ENCODE measurements at regions not wholly inside any gene's neighbourhood (a gene's known extent, or its start where the extent isn't known, plus 50 kb on each side); places are given as distances from the start of the nearest gene placed in this dataset.

DNA sequence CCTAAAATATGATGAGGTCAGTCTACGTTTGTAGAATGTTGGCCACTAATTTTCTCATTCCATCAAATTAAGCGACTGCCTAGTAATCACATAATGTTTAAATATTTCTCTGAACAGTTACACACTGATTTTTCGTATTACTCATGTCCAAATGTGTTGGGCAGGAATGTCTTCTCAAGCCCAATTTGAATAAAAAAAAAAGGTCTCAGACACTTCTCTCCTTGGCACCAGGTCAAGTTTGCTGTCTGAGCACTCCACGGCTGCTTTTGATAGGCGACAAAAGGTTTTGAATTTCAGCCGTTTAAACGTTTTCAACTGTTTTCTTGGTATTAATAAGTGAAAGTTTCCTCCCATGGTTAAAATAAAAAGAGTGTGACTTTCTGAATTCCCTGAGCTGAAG is 542.1 kb downstream of the IRX1 start:
- no peak for FAIRE-seq

- FAIRE-seq, result no peak
Observed at GRCh38 chr5:4142842-4143241, 547.2 kb downstream of the IRX1 start.

GRCh38 chr5:4144411-4145007 is 548.9 kb downstream of the IRX1 start:
- no peak for FAIRE-seq

DNA sequence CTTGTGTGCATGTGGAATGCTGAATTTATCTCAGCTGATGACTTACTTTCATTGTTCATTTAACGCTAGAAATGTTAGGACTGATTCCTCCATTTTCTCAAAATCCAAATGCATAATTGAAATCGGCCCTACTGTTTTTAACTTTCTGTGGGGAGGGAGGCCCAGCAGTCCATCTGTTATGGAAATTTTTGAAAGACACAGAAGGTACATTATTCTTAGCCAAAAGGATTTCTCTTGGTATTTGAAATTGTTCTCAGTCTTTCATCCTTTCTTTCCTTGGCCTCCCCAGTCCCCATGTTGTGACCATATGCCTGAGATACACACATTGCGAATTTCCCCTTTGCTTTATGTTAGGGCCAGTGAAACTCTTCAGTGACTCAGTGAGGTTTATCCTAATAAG is 549.9 kb downstream of the IRX1 start:
- FAIRE-seq, result no peak

GRCh38 chr5:4148009-4148408 is 552.4 kb downstream of the IRX1 start:
- no peak for FAIRE-seq

DNA sequence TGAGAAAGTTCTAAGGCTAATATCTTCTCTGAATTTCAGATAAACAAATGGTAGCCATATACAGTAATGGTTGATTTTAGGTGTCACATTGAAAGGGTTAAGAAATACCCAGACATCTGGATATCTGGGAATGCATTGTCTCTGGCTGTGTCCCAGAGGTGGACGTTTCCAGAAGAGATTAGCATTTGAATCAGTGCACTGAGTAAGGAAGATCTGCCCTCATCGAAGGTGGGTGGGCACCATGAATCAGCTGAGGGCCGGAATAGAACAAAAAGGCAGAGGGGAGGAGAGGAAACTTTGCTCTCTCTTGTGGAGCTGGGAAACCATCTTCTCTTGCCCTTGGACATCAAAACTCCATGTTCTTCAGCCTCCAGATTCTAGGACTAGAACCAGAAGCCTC is 554.4 kb downstream of the IRX1 start:
- FAIRE-seq, result no peak

DNA sequence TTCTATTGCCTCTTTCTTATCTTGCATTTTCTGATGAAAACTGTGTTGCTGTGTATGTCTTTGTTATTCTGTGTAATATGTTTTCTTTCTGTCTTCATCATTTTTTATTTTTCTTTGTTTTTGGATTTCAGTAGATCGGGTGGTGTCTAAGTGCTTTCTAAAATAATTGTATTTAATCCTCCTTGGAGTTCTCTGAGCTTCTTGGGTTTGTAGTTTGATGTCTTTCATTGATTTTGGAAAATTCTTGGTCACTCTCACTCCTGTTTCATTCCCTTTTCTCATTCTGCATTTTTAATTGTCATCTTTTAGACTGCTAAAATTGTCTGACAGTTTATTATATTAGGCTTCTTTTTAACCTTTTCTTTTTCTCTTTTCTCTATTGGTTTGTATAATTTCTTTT is 560.5 kb downstream of the IRX1 start:
- no peak for FAIRE-seq

DNA sequence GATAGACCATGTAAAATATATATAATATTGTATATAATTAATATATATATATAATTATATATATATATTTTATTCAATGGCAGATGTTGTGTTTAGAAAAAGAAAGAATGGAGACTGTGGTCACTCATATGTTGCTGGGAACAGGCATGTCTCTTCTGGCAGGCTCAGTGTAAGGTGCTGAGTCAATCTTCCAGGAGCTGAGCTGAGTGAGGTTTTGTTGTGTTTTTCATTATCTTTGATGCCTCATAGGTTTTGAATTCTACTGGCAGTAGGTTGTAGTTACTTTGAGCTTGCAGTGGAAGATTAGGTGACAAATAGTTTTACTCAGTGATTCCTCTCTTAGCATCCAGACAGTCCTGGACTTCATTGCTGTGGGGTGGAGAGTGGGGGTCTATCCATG is 561.3 kb downstream of the IRX1 start:
- FAIRE-seq, result no peak

DNA sequence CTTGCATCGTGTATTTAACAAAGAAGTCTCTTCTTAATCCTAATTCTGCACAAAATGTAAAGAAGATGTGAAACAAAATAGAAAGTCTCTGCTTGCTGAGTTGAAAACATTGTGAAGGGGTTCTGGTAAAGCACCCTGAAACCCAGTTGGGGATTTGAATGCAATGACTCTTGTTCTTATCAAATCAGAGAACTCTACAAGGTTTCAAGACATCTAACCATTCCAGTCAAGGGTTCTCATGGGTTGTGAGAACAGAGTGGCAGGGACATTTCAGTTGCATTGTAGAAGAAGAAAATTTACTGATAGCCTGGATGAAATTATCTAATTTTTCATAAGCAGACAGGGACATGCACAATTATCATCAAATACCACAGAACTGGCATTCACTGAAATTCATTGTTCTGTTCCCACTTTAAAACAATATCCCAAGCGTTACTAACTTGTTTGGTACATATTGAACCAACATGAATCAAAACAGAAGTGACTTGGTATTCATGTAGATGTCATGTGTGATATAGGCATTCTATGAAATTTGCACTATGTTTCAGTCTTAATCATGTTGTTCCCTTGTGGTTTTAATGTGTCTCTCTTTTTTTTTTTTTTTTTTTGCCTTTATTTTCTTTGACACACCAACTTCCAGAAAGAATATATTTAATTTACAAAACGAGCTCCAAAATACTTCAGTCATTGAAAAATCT is 563.3 kb downstream of the IRX1 start:
- no peak for FAIRE-seq

- FAIRE-seq, result no peak
Observed at GRCh38 chr5:4159681-4160080, 564.0 kb downstream of the IRX1 start.

DNA sequence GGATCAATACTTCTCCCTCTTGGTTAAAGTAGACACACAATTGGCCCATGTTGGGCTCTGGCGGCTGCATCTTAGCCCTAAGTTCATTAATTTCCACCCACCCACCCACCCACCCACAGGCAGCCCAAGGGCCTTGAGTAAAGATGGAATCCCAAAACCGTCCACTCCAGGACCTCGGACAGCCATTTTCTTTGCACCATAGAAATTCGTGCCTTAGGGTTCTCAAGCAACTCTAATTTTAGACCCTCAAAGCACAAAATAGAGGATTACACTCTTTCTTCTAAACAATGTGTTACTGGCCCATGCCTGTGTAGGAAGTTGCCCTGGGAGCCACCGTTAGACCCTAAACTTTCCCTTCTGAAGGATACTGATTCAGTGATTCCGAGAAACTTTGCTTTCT is 568.5 kb downstream of the IRX1 start:
- FAIRE-seq, result no peak

GRCh38 chr5:4180703-4181102 is 585.1 kb downstream of the IRX1 start:
- no peak for FAIRE-seq

- no peak for FAIRE-seq
Observed at GRCh38 chr5:4182144-4182543, 586.5 kb downstream of the IRX1 start.

- FAIRE-seq, result no peak
Observed at GRCh38 chr5:4185127-4185526, 589.5 kb downstream of the IRX1 start.

DNA sequence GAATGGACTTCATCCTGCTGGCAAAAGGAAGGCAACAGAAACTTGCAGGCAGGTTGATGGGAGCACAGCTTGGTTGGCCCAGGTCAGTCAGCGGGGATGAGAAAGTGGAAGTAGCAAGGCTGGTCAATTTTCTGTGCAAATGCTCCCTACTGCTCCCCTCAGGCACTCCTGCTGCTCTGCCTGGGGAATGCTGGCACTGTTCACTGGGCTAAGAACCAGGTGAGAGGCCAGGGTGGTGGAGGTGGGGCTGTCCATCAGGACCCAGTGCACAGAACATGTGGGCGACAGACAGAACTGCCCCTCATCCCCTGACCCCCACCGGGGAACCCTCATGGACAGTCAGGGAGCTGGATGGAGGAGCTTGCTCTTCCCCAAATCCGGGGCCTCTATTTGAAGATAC is 593.1 kb downstream of the IRX1 start:
- no peak for FAIRE-seq

DNA sequence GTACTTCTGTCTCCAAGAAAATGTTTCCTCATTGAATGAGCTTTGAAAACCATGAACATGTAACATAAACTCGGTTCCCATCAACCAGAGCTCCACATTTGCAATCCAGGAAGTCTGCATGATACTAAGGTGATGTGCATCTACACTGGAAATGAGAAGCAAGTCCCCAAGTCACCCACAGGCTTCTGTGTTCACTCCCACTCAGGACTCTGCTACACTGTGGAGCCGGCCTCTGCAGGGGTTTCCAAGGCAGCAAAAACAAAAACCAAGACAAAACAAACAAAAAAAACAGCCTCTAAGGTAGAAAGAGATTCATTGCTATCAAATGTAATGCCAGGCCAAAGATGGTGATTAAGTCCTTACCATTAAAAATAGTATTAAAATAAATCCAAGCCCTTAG is 593.7 kb downstream of the IRX1 start:
- no peak for FAIRE-seq

GRCh38 chr5:4191041-4191440 is 595.4 kb downstream of the IRX1 start:
- no peak for FAIRE-seq

DNA sequence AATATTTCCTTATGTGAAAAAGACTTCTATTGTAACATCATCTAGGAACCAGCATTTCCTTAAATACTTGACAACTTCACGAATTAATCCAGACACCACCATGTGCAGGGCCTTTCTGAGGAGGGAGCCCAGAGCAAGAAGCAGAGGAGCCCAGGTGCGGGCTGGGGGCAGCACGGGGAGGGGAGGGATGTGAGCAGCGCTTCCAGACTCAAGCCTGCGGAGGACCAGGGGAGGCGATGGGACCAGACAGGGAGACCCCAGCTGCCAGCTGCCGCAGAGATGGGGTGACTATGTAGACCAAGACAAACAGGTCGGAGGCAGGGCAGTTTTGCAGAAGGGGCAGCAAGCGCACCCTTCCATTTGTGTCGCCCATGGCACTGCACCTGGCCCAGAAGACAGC is 596.1 kb downstream of the IRX1 start:
- no peak for FAIRE-seq

- FAIRE-seq, result no peak
Observed at GRCh38 chr5:4192111-4192510, 596.5 kb downstream of the IRX1 start.

- FAIRE-seq, result no peak
Observed at GRCh38 chr5:4196744-4197143, 601.1 kb downstream of the IRX1 start.

- FAIRE-seq, result no peak
Observed at GRCh38 chr5:4197151-4197550, 601.5 kb downstream of the IRX1 start.

GRCh38 chr5:4198461-4198860 is 602.8 kb downstream of the IRX1 start:
- FAIRE-seq, result no peak

DNA sequence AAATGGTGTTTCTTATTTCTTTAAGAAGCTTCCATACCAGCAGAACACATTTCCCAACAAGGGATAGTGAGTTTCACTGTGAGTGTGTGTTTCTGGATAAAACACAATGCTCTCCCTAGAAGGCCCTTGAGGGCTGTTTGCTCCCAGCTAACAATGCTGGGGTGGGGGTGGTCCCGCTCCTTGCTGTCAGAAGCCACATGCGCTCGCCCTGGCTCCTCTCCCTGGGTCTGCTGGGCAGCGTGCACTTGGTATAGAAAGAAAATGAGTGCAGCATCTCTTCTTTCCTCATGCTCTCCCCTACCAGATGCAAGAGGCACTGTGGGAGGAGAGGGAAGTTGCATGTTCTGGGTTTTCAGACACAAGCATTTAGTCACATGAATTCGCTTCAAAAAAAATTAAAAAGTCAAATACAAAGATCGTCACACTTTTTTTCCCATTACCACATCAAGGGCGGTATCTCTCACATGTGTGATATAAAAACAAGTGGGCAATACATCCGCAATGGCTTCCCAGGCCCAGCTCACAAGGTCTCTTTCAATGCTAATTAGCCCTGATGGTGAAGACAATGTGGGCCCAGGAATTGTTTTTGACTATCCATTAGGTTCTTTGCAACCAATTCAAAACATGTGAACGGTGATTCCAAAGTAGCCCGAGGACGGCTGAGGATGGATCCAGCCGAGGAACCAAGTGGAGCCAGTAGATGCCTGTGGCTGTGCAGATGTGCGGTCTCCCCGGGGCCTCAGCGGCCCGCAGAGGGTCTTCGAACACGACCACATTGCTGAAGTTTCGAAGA is 603.6 kb downstream of the IRX1 start:
- FAIRE-seq, result no peak

GRCh38 chr5:4203146-4203545 is 607.5 kb downstream of the IRX1 start:
- FAIRE-seq, result no peak

Data from islet of Langerhans (tissue), 1 donor.